CD4-positive, alpha-beta T cell (primary cell): ENCODE measurements at regions not wholly inside any gene's neighbourhood (a gene's known extent, or its start where the extent isn't known, plus 50 kb on each side); places are given as distances from the start of the nearest gene placed in this dataset.
"Not testable (repeated sequence)": the region's sequence is repeated elsewhere in the genome, so short reads cannot be mapped to it uniquely, and the experiment has no call there.

Source experiments
- ATAC-seq: fragments of 200-7000 bp; cut with Tn5 transposase; one replicate; pipeline ENCODE4 v1.10.0; 2022; ENCODE audit warnings: mild to moderate bottlenecking; ENCODE audit not compliant: poor library complexity
- CTCF ChIA-PET: fragments of 350-600 bp; sonication (Branson Sonifier 250); formaldehyde crosslinking; loops from one replicate; lab custom pipeline; 2021; ENCODE audit warnings: antibody characterized with exemption, inconsistent platforms; lab: Charles Lee
- POLR2A ChIA-PET: fragments of 350-600 bp; sonication (Branson Sonifier 250); formaldehyde crosslinking; loops from one replicate; lab custom pipeline; 2021; ENCODE audit warnings: antibody characterized with exemption, inconsistent platforms; lab: Charles Lee
- DNase-seq, 14 experiments: peaks; one replicate each; pipeline ENCODE4 v3.0.0-alpha.2; 2013 to 2020; ENCODE audit warnings: mixed read lengths in 2 of 14
- H3K27ac ChIP-seq, 2 donors: one replicate each; pipeline versions ENCODE4 v1.5.1 to v1.7.0; 2013; ENCODE audit warnings: low read length in 2 of 2, low read depth in 1 of 2, mild to moderate bottlenecking in 1 of 2
- H3K27me3 ChIP-seq, 2 experiments: 1 replicate in 1 of 2; 2 replicates in 1 of 2; pipeline versions ENCODE4 v1.6.1 to v1.7.0; 2013; ENCODE audit warnings: low read length in 2 of 2, control low read depth in 1 of 2, mild to moderate bottlenecking in 1 of 2, moderate library complexity in 1 of 2; ENCODE audit not compliant: insufficient read depth in 2 of 2, control insufficient read depth in 1 of 2
- H3K36me3 ChIP-seq: one replicate; pipeline ENCODE4 v1.6.1; 2013; ENCODE audit warnings: low read length, control low read depth; ENCODE audit not compliant: insufficient read depth
- H3K4me1 ChIP-seq: one replicate; pipeline ENCODE4 v1.6.1; 2013; ENCODE audit warnings: low read length, control low read depth; ENCODE audit not compliant: insufficient read depth
- H3K4me3 ChIP-seq: one replicate; pipeline ENCODE4 v1.5.1; 2013; ENCODE audit warnings: mild to moderate bottlenecking, low read length, moderate library complexity
- H3K9me3 ChIP-seq, 2 experiments: 1 replicate in 1 of 2; 2 replicates in 1 of 2; pipeline versions ENCODE4 v1.6.1 to v1.7.0; 2013; ENCODE audit warnings: low read length in 2 of 2, mild to moderate bottlenecking in 2 of 2, control low read depth in 1 of 2, moderate library complexity in 1 of 2; ENCODE audit not compliant: control insufficient read depth in 1 of 2, insufficient read depth in 1 of 2
- H3K27ac Mint-ChIP-seq: one replicate; pipeline ENCODE4 v1.8.0; 2020; ENCODE audit warnings: mixed read lengths
- H3K27me3 Mint-ChIP-seq: one replicate; pipeline ENCODE4 v1.8.0; 2021; ENCODE audit warnings: mixed read lengths
- H3K36me3 Mint-ChIP-seq: one replicate; pipeline ENCODE4 v1.8.0; 2021; ENCODE audit warnings: low read depth, mixed read lengths
- H3K4me1 Mint-ChIP-seq: one replicate; pipeline ENCODE4 v1.8.0; 2021; ENCODE audit warnings: low read depth, mixed read lengths
- H3K4me3 Mint-ChIP-seq: one replicate; pipeline ENCODE4 v1.8.0; 2020; ENCODE audit warnings: mild to moderate bottlenecking, mixed read lengths
- H3K9me3 Mint-ChIP-seq: one replicate; pipeline ENCODE4 v1.8.0; 2020; ENCODE audit warnings: mixed read lengths
- intact Hi-C, 2 experiments: fragments of 100-400 bp; cut with DNase I in 1 of 2; cut with micrococcal nuclease in 1 of 2; formaldehyde crosslinking; loops; one replicate each; pipeline versions ENCODE4 v1.15.1 to v1.9.0; 2023 to 2025; cut with DNase I, micrococcal nuclease
- TF ChIP-seq, protein P1 (sequence below): fragments of 200-600 bp; IDR thresholded peaks from one replicate; pipeline ENCODE4 v1.8.0; 2022; ENCODE audit warnings: antibody characterized with exemption, mild to moderate bottlenecking

DNA sequence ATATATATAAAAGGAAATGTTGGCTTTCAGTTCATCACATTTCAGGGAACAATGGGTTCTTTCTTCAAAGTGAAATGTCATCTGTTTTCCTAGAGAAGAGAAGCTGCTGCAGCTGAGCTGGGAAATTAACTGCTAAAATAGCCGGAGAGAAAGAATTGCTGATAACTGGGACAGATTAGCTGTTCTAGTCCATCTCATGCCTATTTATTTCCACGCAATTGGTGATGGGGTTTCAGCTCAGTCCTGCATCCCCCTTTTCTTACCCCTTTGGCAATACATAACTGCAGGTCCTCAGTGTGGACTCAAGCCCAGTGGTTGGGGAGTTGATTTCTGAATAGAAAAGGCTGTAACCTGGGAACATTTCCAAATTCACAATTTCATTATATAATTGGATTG, 436.9 kb upstream of the TMEM132C start:
- Mint-ChIP-seq H3K36me3 (no peaks in the 10 kb centered on the region), H3K27me3 (no peaks in the 10 kb centered on the region), H3K27ac (no peak overlapping the region), H3K4me1 (no peaks in the 10 kb centered on the region), H3K9me3 (peaks cover 11% of the 10 kb centered on the region), H3K4me3 (no peak overlapping the region)
- intact Hi-C loops = no loop called here
- Histone ChIP-seq H3K4me1 (no peaks in the 10 kb centered on the region), H3K36me3 (no peaks in the 10 kb centered on the region), H3K4me3 (no peak overlapping the region), H3K9me3 (peaks cover 0 to 19% of the 10 kb centered on the region in 2 experiments), H3K27me3 (no peaks in the 10 kb centered on the region), H3K27ac (no peak overlapping the region)
- ChIA-PET CTCF (no interaction called here), POLR2A (no interaction called here)
- no peak for DNase-seq
- ATAC-seq = no peak
- TF ChIP-seq, protein P1, sequence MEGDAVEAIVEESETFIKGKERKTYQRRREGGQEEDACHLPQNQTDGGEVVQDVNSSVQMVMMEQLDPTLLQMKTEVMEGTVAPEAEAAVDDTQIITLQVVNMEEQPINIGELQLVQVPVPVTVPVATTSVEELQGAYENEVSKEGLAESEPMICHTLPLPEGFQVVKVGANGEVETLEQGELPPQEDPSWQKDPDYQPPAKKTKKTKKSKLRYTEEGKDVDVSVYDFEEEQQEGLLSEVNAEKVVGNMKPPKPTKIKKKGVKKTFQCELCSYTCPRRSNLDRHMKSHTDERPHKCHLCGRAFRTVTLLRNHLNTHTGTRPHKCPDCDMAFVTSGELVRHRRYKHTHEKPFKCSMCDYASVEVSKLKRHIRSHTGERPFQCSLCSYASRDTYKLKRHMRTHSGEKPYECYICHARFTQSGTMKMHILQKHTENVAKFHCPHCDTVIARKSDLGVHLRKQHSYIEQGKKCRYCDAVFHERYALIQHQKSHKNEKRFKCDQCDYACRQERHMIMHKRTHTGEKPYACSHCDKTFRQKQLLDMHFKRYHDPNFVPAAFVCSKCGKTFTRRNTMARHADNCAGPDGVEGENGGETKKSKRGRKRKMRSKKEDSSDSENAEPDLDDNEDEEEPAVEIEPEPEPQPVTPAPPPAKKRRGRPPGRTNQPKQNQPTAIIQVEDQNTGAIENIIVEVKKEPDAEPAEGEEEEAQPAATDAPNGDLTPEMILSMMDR = no peak

DNA sequence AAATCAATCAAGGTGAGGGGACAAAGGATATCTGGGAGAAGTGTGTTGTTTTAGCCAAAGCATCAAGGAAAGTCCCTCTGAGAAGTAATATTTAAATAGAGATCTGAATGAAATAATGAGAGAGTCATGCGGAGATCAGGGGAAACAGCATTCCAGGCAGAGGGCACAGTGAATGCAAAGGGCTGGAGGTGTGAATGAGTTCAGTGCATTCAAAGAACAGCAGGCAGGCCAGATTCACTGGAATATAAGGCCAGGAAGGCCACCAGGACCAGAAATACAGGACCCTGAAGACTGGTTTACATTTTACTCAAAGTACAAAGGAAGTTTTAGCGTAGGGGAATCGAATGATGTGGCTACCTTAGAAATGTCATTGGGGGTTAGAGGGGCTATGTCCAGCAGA, 436.2 kb upstream of the TMEM132C start:
- Histone ChIP-seq H3K4me1 (no peaks in the 10 kb centered on the region), H3K27ac (no peak overlapping the region), H3K9me3 (peaks cover 0 to 18% of the 10 kb centered on the region in 2 experiments), H3K4me3 (no peak overlapping the region), H3K36me3 (no peaks in the 10 kb centered on the region), H3K27me3 (no peaks in the 10 kb centered on the region)
- Mint-ChIP-seq H3K9me3 (peaks cover 6% of the 10 kb centered on the region), H3K4me1 (no peaks in the 10 kb centered on the region), H3K4me3 (no peak overlapping the region), H3K27me3 (no peaks in the 10 kb centered on the region), H3K27ac (no peak overlapping the region), H3K36me3 (no peaks in the 10 kb centered on the region)
- intact Hi-C loops = no loop called here
- ATAC-seq = no peak
- ChIA-PET POLR2A (no interaction called here), CTCF (no interaction called here)
- TF ChIP-seq, protein P1 = no peak
- DNase-seq = no peak

DNA sequence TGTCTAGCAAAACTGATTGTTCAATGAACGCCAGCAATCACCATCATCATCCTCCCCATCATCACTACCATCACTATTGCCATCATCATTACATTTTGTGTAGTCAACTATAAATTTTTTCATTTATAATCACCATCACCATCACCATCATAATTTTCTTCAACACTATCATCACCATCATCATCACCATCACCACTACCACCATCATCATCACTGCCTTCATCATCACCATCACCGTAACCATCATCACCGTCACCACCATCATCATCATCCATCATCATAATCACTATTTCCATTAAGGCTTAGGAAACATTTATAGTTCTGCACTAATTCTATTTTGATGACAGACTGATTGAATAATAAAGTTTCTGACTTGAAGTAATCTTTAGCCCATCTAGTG, 434.8 kb upstream of the TMEM132C start:
- Mint-ChIP-seq H3K36me3 (no peaks in the 10 kb centered on the region), H3K4me3 (no peak overlapping the region), H3K9me3 (peaks cover 6% of the 10 kb centered on the region), H3K27ac (no peak overlapping the region), H3K4me1 (no peaks in the 10 kb centered on the region), H3K27me3 (no peaks in the 10 kb centered on the region)
- intact Hi-C loops = no loop called here
- peaks cover 0 to 10% of the 10 kb centered on the region in 2 experiments for H3K9me3 ChIP-seq
- POLR2A ChIA-PET = no interaction called here
- H3K4me3 ChIP-seq = no peak overlapping the region
- no peaks in the 10 kb centered on the region for H3K4me1 ChIP-seq
- CTCF ChIA-PET = no interaction called here
- no peak for ATAC-seq
- no peak for DNase-seq
- no peaks in the 10 kb centered on the region for H3K36me3 ChIP-seq
- no peaks in the 10 kb centered on the region for H3K27me3 ChIP-seq
- H3K27ac ChIP-seq = no peak overlapping the region
- TF ChIP-seq, protein P1 = no peak

DNA sequence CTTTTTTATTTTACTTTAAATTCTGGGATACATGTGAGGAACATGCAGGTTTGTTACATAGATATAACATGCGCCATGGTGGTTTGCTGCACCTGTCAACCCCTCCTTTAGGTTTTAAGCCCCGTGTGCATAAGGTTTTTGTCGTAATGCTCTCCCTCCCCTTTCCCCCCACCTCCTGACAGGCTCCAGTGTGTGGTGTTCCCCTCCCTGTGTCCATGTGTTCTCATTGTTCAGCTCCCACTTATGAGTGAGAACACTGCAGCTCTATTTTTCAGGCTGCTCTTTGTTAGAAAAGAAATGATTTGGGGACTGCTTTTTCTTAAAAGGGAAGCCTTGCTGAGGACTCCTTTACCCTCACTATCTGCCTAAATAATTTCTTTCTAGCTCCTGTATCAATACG, 430.2 kb upstream of the TMEM132C start:
- DNase-seq, H3K27me3 Mint-ChIP-seq, H3K27ac ChIP-seq, H3K27me3 ChIP-seq, H3K36me3 Mint-ChIP-seq, H3K4me3 Mint-ChIP-seq, H3K4me1 Mint-ChIP-seq, POLR2A ChIA-PET, H3K36me3 ChIP-seq, H3K27ac Mint-ChIP-seq, H3K4me1 ChIP-seq, H3K9me3 Mint-ChIP-seq, intact Hi-C loops, ATAC-seq, H3K4me3 ChIP-seq, CTCF ChIA-PET: not testable (repeated sequence)
- peaks cover 0 to 11% of the 10 kb centered on the region in 2 experiments for H3K9me3 ChIP-seq
